ENCODE measurements at regions not wholly inside any gene's neighbourhood (a gene's known extent, or its start where the extent isn't known, plus 50 kb on each side); places are given as distances from the start of the nearest gene placed in this dataset.

DNA sequence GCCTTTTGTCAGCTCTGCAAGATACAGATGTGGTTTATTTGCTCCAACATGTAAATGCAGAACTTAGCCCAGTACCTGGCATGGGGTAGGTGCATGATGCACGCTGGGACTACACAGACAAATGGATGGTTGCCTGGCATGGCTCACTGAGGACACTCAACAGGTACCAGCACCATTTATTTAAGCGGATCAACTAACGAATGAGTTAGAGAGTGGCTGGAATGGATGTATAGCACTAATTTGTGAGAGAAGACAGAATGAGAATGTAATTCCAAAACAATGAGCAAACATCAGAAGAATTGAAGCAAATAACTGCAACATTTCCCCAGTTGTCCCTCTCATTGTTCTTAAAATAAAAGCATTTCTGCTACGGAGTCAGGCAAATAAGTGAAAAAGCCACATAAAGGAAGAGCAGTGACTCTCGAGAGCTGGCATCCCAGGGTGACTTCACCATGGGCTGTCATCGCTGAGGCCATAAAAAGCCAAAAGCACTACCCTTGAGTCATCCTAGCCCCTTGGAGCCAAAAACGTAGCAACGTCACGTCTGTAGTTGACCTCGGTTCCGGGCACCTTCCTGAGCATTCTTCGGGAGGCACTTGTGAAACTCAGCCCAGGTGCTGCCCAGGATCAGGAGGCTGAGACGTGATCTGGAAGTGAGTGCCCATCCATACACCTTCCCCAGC is 290.3 kb downstream of the NSG2 start:
- no peak for DNase-seq (ENCODE audit: low spot score)

DNA sequence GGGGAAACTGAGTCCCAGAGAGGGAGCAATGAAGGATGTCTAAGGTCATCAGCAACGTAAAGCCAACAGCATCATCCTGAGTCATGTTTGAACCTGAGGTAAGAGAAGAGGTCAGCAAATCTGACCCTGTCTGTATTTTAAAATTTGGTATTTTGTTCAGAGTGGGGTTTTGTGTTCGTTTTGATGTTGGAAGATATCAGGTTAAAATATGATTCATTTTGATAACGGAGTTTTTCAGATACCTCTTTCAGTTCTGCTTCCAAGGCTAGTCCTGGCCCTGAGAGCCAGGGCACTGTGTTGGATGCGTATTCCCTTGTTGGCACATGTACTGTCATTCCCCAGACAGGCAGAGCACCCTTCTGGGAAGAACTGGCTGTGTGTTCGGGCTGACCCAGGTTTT is 291.0 kb downstream of the NSG2 start:
- no peak for DNase-seq (ENCODE audit: low spot score)

DNA sequence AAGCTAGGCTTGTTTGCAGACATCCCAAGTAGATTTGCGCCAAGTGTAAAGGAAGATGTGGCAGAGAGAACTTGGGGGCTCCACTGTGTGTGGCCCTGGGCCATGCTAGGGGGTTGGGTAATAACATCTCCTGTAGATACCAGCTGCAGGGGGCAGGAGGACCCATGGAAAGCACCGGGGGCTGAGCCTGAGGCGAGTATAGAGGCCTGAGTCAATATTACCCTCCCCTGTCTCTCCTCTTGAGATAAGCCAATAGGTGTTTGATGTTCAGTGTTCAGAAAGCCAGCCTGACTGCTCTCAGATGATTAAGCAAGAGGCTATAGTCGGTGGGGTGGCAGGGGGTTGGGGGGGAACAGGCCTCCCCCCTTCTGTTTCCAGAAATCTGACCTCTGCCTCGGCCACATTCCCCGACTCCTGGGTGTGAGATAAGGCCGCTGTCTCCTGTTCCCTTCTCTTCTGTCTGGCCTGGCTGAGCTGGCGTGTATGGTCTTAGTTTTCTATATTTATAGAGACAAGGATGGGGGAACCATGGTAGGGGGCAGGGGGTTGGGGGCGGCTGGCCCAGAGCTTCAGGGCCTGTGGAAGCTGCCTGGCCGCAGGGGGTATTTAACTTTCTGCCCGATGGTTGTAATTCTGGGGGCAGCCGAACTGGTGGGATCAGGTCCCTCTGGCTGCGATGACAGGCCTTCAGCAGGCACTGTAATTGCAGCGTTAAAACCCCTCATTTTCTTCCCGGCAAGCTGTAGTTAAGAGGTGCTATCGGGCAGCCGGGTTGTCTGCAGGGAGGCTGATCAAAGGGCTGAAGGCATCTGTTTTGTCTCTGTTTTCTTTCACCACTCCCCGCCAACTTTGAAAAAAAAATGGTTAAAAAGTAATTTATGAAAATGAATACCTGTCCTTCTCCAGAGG is 292.0 kb downstream of the NSG2 start:
- no peak for DNase-seq (ENCODE audit: low spot score)

DNA sequence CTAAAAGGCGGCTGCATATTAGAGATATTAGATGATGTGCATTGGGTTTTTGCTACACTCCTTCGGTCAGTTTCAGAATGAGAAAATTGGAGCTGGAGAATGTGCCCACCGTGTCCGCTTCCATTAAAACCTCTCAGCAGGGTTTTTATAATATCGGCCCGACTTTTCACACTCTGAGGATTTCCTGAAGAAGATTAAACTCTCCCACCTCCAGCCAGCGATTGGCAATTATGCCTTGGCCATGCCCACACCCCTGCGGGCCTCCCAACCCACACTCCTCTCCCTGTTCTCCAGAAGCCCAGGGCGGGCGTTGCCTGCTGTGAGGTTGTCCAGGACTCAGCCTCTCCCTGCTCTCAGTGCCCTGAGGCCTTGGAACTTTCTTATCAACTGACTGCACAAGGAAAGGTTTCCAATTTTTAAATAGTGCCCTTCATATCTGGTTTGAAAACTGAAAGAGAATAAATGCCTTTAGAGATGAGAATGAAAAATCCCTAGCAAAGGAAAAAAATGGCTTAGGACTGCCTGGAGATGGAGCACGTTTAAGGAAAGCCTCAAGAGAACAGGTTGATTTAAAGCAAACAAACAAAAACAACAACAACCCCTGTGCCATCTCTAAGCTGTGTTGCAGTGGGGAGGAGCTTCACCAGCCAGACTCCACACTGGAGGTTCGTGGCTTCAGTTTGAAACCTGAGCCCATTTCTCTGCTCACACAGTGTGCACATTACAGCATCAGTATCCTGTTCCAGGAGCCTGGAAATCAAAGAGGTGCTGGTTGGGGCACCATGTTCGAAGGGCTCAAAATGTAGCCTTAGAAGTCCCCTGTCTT is 292.9 kb downstream of the NSG2 start:
- no peak for DNase-seq (ENCODE audit: low spot score)

DNA sequence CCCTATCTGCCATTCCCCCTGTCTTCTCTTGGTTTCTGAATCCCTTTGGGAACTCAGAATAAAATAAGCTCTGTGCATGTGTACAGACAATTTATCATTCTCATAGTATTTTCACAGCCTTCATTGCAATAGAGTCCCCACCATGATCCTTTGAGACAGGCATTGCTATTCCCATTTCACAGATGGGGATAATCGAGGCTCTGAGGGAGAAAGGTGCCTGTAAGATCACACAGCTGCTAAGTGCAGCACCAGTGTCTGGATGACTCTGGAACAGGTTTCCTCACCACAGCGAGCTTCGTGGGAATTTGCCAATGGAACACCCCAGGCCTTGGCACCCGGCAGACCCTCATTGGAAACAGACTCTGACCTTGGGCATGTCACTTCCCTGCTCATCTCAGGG is 293.6 kb downstream of the NSG2 start:
- DNase-seq (ENCODE audit: low spot score), result no peak

DNA sequence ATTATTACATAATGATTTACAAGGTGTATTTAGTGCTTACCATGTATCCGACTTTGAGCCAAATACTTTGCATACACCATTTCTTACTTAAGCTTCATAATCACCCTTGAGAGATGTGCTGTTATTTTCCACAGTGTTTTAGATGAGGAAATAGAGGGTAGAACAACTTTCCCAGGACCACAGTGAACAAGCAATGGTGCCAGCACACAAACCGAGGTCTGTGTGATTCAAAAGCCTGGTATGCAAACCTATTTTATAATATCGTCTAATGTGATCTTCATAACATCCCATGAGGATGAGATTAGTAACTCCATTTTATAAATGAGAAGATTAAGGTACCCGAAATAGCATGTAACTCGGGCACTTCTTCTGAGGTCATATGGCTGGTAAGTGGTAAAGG is 294.7 kb downstream of the NSG2 start:
- DNase-seq (ENCODE audit: low spot score), result no peak

DNA sequence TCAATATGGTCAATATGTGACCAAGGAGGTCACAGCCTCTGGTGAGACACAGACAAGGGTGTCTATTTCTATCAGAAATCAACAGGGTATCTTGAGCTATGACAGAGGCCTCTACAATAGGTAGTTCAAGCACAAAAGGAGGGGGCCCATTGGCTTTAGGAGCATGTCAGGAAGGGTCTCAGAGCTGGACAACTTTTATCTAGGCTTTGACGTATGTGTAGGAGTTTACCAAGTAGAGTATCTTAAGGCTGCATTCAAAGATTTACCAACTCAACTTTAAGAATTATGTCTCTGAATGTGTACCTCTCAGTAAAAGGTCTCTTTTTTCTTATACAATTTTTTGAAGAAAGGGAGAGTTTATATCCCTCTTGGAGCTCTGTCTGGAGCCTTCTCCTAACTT is 297.2 kb downstream of the NSG2 start:
- no peak for DNase-seq (ENCODE audit: low spot score)

DNA sequence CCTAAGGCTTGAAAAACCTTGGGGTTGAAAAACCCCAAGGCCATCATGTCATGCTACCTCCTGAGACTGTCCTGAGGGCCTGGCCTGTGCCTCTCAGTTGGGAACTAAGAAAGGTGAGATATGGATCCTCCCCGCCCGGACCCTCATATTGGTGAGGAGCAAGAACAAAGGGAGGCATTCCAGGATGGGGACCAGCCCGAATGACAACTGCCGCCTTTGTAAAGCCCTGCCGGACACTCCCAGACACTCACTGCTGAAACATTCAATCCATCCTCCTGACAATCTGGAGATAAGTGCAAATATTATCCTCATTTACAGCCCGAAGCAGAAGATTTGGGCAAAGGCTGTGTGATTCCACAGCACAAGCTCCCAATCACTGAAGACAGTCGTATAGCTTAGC is 298.3 kb downstream of the NSG2 start:
- DNase-seq (ENCODE audit: low spot score), result no peak

DNA sequence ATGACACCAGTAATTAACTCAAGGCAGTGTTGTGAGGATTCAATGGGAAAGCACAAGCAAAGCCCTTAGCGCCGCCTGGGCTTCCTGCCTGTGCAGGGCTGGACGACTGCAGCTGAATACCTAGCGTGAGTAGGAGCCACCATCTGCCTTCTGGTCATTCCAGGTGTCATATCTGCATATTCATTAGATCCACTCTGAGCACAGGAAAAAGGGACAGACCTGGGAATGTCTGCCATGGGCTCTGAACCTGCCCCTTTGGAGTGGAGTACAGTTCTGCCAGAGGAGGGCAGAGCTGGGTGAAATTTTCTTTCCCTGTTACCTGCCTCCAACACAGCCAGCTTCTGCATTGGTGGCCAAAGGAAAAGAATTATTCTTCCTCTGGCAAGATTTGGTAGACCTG is 298.8 kb downstream of the NSG2 start:
- no peak for DNase-seq (ENCODE audit: low spot score)

DNA sequence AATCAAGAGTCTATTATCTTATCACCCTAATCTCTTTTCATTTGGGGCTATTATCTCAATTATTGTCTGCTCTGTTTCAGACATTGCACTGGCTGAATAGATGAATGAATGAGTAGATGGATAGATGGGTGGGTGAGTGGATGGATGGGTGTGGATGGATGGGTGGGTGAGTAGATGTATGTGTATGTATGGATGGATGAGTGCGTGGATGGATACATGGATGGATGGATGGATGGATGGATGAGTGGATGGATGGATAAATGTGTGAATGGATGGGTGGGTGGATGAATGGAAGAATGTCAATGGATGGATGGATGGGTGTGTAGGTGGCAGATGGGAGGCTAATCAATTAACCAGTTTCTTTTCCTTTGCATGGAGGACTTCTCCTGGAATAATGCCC is 301.7 kb downstream of the NSG2 start:
- DNase-seq (ENCODE audit: low spot score), result no peak

DNA sequence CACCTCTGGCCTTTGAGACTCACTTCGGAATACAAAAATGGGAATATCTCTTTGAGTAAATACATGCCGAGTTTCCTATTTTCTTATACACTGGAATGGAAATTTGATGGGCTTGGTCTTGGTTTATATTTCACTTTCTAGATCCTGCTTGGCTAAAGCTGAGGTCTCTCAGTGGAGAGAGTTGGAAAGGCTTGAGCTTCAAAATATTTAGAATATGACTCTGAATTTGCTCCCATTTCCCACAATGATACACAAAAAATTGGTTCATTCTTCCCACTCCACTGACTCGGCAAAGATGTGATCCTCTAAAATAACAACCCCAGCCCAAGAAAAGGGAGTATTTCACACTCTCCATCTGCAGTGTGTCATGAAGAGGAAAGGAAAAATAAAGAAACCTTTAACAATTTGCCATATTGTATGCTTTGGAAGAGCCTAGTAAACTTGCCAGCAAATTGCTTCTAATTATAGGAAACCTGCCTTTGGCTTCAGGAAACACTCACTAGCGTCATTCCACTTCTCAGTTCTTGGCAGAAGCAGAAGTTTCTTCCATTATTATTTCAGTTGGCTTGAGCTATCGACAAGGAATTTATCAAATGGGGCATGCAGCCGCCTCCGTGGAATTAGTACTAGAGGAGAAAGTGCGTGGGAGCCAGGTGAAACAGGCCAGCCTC is 302.9 kb downstream of the NSG2 start:
- DNase-seq (ENCODE audit: low spot score), result no peak

DNA sequence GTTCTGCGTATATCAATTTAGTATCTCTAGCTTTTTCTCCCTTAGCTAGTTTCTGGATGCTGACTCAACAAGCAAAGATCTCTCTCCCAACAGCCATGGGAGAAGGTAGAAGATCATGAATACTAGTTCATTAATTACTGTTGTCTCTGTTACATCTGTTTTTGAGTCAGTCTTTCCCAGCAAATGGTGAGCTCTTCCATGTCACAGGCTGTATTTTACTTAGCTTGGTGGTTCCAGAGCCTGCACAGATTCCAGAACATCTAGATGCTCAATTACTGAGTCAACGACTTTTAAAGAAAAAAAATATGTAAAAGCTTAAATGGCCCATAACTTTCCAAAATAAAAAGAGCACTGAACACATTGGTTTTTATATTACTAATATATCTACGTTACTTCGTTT is 307.2 kb downstream of the NSG2 start:
- DNase-seq (ENCODE audit: low spot score), result no peak

DNA sequence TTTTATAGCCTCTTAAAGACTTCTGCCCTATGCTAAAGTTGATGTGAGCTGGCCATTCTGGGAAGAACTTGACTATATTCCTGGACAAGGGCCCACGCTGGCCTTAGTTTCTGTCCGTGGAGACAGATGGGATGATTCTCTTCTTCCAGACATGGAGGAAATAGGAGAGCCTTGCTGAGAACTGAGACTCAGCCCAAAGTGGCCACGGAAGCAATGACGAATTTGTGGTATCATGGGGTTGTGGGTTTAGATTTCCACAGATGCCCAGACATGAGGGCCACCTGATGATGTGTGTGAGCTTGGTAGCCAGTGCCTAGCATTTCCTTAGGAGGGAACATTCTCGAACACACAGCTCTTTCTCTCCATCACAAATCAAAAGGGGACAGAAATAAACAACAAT is 309.1 kb downstream of the NSG2 start:
- DNase-seq (ENCODE audit: low spot score), result no peak

DNA sequence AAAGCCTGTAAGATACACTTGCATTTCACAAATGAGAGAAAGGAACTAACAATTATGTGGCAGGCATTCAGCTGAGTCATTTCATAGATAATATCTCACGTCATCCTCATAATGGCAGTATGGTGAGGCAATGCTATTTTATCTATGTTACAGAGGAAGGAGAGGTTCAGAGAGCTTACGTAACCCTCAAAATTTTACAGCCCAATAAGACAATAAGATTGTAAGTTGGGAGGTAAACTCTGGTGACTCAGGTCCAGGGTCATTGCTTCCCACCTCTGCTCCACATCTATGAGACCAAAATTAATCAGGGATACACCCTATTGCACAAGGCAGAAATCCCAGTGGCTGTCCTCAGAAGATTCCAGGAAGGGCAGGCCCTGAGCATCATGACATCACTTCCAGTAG is 309.7 kb downstream of the NSG2 start:
- DNase-seq (ENCODE audit: low spot score), result no peak

DNA sequence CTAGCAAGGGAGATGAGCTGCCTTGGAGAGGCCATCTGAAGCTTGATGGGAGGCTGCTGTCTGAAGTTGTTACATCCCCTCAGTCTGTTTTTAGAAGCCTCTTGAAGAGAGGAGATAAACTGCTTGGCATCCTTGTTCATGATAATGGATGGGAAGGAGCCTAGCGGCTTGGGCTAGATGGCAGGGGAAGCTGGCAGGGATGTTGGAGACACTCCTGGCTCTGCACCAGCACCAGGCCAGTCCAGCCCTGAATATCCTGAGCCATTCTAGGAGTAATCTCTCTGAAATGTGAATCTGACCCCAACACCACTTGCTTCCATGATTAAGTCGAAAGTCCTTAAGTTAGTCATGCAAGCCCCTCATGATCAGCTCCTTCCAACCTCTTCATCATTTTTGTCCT is 310.5 kb downstream of the NSG2 start:
- no peak for DNase-seq (ENCODE audit: low spot score)

DNA sequence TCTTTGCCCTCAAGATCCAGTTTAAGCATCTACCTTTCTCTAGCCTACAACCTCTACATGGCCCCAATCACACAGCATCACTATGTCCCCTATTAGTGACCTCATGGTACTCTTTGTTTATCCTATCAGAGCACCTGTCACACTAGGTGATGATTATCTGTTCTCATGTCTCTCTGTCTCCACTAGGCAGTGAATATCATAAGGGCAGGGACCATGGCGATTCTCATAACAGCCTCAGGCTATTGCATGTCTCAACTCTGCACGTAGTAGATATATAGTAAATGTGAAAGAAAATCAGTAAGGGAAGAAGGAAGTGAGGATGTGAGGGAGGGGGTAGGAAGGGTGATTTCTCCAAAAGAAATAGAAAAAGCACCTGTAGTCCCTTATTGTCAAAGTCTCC is 311.0 kb downstream of the NSG2 start:
- no peak for DNase-seq (ENCODE audit: low spot score)

DNA sequence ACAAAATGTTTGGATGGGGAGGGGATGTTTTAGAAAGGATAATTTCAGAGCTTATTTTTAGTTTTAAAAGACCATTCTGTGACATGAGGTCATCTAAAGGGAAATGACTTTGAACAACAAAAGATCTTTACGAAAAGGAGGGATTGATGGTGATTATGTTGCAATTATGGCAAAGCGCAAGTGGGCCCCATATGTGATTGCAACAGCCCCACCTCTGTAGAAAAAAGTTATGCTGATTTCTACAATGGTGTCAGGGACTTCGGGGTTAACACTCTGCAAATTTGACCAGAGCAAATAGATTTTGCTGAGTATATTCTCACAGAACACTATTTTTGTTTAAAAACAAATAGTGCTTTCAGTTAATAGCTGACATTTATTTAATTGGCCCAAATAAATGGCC is 312.8 kb downstream of the NSG2 start:
- DNase-seq (ENCODE audit: low spot score), result no peak

DNA sequence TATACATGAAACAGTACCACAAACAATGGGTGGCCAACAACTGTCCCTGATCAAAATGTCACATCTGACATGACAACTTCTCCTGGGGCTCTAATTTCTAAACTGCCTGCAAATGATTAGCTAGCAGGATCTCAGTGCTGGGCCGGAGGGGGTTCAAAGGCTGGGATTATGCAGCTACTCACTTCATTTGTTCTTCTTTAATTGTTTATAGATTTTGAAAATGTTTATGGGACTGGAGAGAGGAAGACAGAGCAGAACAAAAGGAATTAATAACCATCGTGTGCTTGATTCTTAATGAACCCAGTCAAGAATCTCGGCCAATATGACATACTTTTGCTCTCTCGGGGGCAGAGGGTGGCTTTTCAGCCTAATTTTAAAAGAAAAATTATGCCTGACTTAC is 313.6 kb downstream of the NSG2 start:
- DNase-seq (ENCODE audit: low spot score), result no peak

DNA sequence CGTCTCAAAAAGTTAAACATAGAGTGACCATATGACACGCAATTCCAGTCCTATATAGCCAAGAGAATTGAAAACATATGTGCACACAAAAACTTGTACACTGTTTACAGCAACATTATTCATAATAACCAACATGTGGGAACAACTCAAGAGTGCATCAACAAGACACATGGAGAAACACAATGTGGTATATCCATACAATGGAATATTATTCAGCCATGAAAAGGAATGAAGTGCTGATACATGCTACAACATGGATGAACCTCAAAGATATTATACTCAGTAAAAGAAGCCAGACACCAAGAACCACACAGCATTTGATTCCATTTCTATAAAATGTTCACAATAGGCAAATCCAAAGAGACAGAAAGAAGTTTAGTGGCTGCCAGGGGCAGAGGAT is 317.0 kb downstream of the NSG2 start:
- DNase-seq (ENCODE audit: low spot score), result no peak

DNA sequence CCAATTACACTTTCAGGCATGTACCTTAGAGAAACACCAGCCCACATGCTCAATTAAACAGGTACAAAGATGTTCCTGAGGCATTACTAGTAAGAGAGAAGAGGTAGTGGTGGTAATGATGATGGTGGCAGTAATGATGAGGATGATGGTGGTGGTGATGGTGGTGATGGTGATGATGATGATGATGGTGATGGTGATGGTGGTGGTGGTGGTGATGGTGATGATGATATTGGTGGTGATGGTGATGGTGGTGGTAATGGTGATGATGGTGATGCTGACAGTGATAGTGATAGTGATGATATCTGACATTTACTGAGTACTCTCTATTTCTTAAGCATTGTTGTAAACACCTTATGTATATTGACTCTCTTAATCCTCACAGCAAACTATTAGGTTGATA is 318.4 kb downstream of the NSG2 start:
- no peak for DNase-seq (ENCODE audit: low spot score)

DNA sequence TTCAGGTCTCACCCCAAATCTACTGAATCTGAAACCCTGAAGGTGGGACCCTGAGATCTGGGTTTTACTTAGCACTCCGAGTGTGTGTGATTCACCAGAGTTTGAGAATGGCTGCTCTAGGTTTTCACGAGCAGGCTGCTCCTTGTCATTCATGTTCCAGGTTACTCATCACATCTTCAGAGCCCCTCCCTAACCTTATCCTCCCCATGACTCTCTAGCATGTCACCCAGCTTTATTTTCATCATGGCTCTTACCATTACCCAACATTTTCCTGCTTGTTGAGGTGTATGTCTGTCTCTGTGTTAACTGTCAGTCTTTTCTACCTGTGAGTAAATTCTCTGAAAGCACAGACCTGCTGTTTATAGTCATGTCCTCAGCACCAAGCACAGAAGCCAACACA is 319.2 kb downstream of the NSG2 start:
- DNase-seq (ENCODE audit: low spot score), result no peak

DNA sequence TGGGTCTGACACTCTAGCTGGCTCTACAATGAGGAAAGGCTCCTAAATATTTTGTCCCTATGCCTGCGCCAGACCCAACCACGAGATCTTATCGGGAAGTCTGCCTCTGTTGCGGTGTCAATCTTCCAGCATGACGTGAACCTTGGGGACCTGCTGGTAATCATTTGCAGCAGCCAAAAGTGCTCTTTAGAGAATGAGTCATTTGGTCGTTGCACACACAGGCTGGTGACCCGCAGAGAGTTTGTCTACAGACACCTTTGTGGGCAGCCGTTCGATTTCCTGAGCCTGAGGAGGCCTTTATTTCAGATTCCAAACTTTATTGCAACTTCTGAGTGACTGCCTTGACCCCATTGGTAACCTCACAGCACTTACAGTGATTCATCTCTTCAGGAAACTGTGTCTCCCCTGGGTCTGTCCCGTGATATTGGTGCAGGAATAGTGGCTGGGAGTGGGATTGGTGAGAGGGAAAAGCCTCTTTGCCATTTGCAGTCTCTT is 326.1 kb downstream of the NSG2 start:
- DNase-seq (ENCODE audit: low spot score), result no peak
